ENCODE measurements at regions not wholly inside any gene's neighbourhood (a gene's known extent, or its start where the extent isn't known, plus 50 kb on each side); places are given as distances from the start of the nearest gene placed in this dataset.
A peak's percentile ranks its signal among the peaks of the same experiment; 100 is the strongest.

DNA sequence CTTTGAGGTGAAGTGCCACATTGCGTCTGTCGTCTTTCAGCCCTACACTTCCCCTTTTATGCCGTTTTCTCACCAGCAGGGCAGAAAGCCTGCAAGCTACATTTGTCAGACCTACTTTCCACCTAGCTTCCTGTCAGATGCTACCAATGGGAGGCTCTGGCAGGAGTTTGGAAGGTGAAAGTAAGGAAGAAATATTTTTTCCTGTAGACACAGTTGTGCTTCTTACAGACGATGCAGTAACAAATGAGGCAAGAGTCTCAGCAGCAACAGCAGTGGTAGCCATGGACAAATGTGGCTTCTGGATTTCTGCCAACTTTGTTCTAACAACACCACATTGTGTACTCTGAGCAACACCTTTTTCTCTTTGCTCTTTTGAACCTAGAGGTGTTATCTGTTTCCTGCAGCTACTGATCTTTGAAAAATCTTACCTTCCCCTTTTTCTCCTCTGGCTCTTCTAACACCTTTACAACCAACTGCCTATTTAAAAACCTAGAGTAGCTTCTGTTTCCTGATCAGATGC is 70.6 kb upstream of the STT3B start:
- H3K36me3 Mint-ChIP-seq = no peaks in the 10 kb centered on the region
- ChIA-PET CTCF (interaction anchor here (1.2 to 2.2 kb wide), 3 partner anchors 9 to 303 kb away, joined by 4 to 7 read pairs (median 5); no protein-coding TSS in a partner anchor), POLR2A (interaction anchor here (1.2 kb wide), 1 partner anchor 71 kb away, joined by 3 read pairs; the partner anchor contains the start of gene STT3B)
- H3K4me1 Mint-ChIP-seq (ENCODE audit: low read depth) = peaks cover 62% of the 10 kb centered on the region
- peak overlapping the region; percentile 16 for H3K27ac Mint-ChIP-seq
- peak; percentile 47 for DNase-seq
- H3K9me3 Mint-ChIP-seq = no peaks in the 10 kb centered on the region
- intact Hi-C loops (cut with micrococcal nuclease) = loop anchor here (2.0 to 5.0 kb wide), 5 partner anchors 45 to 295 kb away; partner anchors contain the start of gene STT3B
- peak overlapping the region; percentile 30 for H3K4me3 Mint-ChIP-seq
- H3K27me3 Mint-ChIP-seq = no peaks in the 10 kb centered on the region

DNA sequence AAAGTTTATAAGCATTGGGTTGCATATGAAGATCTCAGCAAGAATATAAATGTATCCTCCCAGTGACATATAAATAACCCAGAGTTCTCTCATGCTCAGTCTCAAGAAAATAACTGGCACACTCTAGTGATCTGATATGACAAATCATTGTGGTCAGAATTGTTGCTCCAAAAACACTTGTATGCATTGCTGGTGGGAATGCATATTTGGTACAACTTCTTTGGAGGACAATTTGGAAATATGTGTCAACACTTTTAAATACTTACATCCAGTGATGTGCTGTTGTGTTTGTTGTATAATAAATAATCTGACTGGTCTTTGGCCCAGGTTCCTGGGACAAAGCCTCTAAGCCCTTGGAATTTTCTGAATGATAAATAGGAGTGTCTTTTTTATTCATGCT is 66.7 kb upstream of the STT3B start:
- DNase-seq = no peak
- H3K4me1 Mint-ChIP-seq (ENCODE audit: low read depth) = peaks cover 66% of the 10 kb centered on the region
- ChIA-PET POLR2A (no interaction called here), CTCF (no interaction called here)
- H3K27me3 Mint-ChIP-seq = no peaks in the 10 kb centered on the region
- H3K4me3 Mint-ChIP-seq = no peak overlapping the region
- H3K36me3 Mint-ChIP-seq = peaks cover 2% of the 10 kb centered on the region
- H3K9me3 Mint-ChIP-seq = no peaks in the 10 kb centered on the region
- H3K27ac Mint-ChIP-seq = no peak overlapping the region
- intact Hi-C loops (cut with micrococcal nuclease) = no loop called here

DNA sequence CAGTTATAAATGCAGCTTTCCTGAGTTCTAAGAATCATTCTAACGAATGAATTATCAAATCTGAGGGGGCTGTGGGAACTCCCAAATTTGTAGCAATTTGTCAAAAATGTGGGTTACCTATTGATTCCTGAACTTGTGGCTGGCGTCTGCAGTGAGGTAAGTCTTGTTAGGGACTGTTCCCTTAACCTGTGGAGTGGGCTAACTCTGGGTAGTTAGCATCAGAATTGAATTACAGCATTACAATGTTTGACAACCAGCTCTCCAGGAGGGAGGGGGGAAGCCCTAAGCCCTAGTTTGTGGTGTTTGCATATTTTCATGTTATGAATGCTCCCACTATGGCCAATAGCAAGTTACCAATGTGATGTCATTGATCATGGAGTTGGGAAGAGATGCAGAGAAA is 65.9 kb upstream of the STT3B start:
- H3K9me3 Mint-ChIP-seq = no peaks in the 10 kb centered on the region
- H3K27me3 Mint-ChIP-seq = no peaks in the 10 kb centered on the region
- intact Hi-C loops (cut with micrococcal nuclease) = no loop called here
- ChIA-PET POLR2A (no interaction called here), CTCF (no interaction called here)
- peaks cover 58% of the 10 kb centered on the region for H3K4me1 Mint-ChIP-seq (ENCODE audit: low read depth)
- peaks cover 3% of the 10 kb centered on the region for H3K36me3 Mint-ChIP-seq
- no peak overlapping the region for H3K27ac Mint-ChIP-seq
- H3K4me3 Mint-ChIP-seq = no peak overlapping the region
- DNase-seq = no peak

DNA sequence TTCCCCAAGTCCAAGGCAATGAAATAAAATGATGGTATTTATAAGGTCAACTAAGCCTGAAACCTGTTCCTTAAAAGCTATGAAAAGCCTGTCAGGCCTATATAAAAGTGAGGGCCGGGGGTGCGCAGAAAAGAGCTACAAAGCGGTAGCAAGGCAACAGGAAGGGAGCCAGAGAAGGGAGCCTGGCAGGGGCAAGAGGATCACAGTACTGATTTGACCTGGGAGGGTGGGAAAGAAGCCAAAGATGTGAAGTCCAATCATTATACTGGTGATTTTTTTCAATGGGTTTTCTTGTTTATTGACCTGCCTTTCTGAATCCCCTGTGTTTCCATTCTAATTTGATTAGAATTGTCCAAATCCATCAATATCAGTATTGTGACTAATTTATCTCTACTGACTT is 64.3 kb upstream of the STT3B start:
- ChIA-PET CTCF (interaction anchor here (0.8 kb wide), 2 partner anchors 14 to 20 kb away, joined by 3 read pairs; no protein-coding TSS in a partner anchor), POLR2A (no interaction called here)
- Mint-ChIP-seq H3K36me3 (peaks cover 8% of the 10 kb centered on the region), H3K4me3 (no peak overlapping the region), H3K27me3 (no peaks in the 10 kb centered on the region), H3K4me1 (ENCODE audit: low read depth) (peaks cover 58% of the 10 kb centered on the region), H3K27ac (no peak overlapping the region), H3K9me3 (peaks cover 8% of the 10 kb centered on the region)
- intact Hi-C loops (cut with micrococcal nuclease) = no loop called here
- no peak for DNase-seq

DNA sequence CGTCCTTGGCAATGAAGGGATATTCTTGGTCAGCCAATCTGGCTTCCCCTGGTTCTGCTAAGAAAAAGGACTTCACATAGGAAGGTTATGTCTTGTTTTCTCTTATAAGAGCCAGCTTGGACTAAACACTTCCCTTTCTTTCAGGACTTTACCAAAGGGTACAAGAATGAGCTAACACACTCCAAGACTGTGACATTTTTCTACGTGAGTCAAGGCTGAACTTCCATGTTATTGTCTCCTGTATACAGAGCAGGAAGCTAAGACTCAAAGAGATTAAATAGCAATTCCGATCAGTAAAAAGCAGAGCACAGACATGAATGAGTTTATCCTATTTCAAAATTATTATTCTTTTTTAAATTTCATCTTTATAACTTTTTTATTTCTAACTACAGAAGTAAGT is 63.3 kb upstream of the STT3B start:
- intact Hi-C loops (cut with micrococcal nuclease) = no loop called here
- Mint-ChIP-seq H3K4me3 (no peak overlapping the region), H3K36me3 (peaks cover 12% of the 10 kb centered on the region), H3K9me3 (peaks cover 14% of the 10 kb centered on the region), H3K27ac (no peak overlapping the region), H3K4me1 (ENCODE audit: low read depth) (peaks cover 53% of the 10 kb centered on the region), H3K27me3 (no peaks in the 10 kb centered on the region)
- no peak for DNase-seq
- CTCF ChIA-PET = no interaction called here
- POLR2A ChIA-PET = no interaction called here

DNA sequence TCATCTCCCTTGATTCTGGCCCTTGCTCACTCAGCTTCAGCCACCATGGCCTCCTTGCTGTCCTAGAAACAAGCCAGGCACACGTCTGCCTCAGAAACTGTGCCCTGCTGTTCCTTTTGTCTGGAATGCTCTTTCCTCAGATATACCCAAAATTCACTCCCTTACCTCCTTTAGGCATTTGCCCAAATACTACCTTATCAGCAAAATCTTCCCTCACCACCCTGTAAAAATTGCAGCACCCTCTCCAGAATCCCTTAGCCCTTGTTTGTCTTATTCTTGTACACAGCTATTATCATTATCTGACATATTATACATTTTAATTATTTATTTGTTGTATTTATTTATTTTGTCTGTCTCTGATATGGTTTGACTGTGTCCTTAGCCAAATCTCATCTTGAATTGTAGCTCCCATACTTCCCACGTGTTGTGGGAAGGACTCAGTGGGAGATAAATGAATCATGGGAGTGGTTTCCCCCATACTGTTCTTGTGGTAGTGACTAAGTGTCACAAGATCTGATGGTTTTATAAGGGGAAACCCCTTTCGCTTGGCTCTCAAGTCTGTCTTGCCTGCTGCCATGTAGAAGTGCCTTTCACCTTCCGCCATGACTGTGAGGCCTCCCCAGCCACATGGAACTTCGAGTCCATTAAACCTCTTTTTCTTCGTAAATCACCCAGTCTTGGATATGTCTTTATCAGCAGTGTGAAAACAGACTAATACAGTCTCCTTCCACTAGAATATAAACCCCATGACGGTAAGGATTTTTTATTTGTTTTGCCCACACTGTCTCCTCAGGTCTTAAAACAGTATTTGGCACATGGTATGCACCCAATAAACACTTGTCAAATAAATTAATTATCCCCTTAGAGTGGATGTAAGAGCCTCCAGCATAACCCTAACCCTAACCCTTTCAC is 60.0 kb upstream of the STT3B start:
- DNase-seq = peak; percentile 61
- H3K4me1 Mint-ChIP-seq (ENCODE audit: low read depth) = peaks cover 25% of the 10 kb centered on the region
- H3K27me3 Mint-ChIP-seq = no peaks in the 10 kb centered on the region
- ChIA-PET POLR2A (interaction anchor here (0.7 kb wide), 1 partner anchor 260 kb away, joined by 3 read pairs; no protein-coding TSS in a partner anchor), CTCF (no interaction called here)
- peaks cover 14% of the 10 kb centered on the region for H3K9me3 Mint-ChIP-seq
- H3K4me3 Mint-ChIP-seq = no peak overlapping the region
- intact Hi-C loops (cut with micrococcal nuclease) = loop anchor here (5.0 kb wide), 1 partner anchor 260 kb away; no protein-coding TSS in a partner anchor
- peaks cover 12% of the 10 kb centered on the region for H3K36me3 Mint-ChIP-seq
- H3K27ac Mint-ChIP-seq = no peak overlapping the region

DNA sequence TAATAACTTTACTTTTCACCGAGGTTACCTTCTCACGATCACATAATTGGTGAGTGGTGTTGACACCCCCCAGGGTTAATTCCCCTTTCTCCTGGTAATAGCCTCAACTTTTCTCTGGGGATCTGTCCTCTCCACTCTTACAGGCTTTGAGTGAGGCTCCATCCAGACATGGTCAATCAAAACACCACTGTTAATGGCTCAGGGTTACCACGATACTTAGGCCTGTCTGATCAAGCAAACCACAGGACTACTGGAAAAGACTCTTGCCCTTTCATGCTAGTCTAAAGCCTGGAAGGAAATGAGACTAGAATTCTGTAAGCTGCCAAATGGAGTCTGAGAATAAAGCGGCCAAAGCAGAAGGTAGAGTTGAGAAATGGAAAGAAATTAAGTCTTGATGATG is 56.5 kb upstream of the STT3B start:
- no peak for DNase-seq
- H3K9me3 Mint-ChIP-seq = peaks cover 22% of the 10 kb centered on the region
- no peaks in the 10 kb centered on the region for H3K27me3 Mint-ChIP-seq
- H3K36me3 Mint-ChIP-seq = peaks cover 9% of the 10 kb centered on the region
- H3K27ac Mint-ChIP-seq = no peak overlapping the region
- intact Hi-C loops (cut with micrococcal nuclease) = no loop called here
- ChIA-PET POLR2A (no interaction called here), CTCF (no interaction called here)
- no peak overlapping the region for H3K4me3 Mint-ChIP-seq
- H3K4me1 Mint-ChIP-seq (ENCODE audit: low read depth) = peaks cover 20% of the 10 kb centered on the region

DNA sequence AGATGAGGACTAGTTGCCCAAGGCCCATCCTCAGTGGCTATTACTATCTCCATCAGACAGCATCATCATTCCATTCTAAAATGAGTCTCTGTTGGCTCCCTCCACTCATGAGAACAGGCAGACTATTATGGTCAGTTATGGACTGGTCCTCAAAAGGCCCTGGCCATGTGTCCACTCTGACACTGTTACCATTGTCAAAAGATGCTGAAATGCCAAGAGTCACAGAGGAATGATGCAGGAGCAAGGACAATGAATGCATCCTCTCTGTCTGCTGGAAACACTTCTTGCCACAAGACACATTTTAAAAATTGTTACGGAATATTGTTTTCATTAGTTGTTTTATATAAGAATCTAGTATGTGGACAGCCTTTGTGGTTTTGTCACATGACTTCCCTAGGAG is 53.3 kb upstream of the STT3B start:
- intact Hi-C loops (cut with micrococcal nuclease) = no loop called here
- H3K4me3 Mint-ChIP-seq = no peak overlapping the region
- H3K4me1 Mint-ChIP-seq (ENCODE audit: low read depth) = no peaks in the 10 kb centered on the region
- no peaks in the 10 kb centered on the region for H3K36me3 Mint-ChIP-seq
- H3K27ac Mint-ChIP-seq = no peak overlapping the region
- no peaks in the 10 kb centered on the region for H3K27me3 Mint-ChIP-seq
- DNase-seq = no peak
- H3K9me3 Mint-ChIP-seq = peaks cover 8% of the 10 kb centered on the region
- POLR2A ChIA-PET = no interaction called here
- CTCF ChIA-PET = no interaction called here

DNA sequence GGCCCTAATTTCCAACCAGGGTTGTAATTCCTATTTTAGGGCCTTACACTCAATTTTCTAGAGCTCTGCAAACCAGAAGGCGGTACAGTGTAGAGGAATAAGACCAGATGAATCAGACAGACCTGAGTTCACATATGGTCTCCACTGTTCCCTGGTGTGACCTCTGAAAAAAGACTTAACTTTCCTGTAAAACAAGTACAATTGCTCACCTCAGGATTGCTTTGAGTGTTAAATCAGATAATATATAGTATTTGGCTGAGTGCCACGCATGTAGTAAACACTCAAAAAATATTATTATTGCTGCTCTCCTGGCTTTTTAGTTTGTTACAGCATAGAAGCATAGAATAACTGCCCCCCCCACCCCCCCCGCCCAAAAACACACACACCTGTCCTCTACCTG is 51.0 kb upstream of the STT3B start:
- Mint-ChIP-seq H3K4me1 (ENCODE audit: low read depth) (no peaks in the 10 kb centered on the region), H3K9me3 (peaks cover 8% of the 10 kb centered on the region), H3K36me3 (no peaks in the 10 kb centered on the region), H3K27ac (no peak overlapping the region), H3K4me3 (no peak overlapping the region), H3K27me3 (no peaks in the 10 kb centered on the region)
- intact Hi-C loops (cut with micrococcal nuclease) = no loop called here
- POLR2A ChIA-PET = no interaction called here
- CTCF ChIA-PET = no interaction called here
- DNase-seq = no peak

DNA sequence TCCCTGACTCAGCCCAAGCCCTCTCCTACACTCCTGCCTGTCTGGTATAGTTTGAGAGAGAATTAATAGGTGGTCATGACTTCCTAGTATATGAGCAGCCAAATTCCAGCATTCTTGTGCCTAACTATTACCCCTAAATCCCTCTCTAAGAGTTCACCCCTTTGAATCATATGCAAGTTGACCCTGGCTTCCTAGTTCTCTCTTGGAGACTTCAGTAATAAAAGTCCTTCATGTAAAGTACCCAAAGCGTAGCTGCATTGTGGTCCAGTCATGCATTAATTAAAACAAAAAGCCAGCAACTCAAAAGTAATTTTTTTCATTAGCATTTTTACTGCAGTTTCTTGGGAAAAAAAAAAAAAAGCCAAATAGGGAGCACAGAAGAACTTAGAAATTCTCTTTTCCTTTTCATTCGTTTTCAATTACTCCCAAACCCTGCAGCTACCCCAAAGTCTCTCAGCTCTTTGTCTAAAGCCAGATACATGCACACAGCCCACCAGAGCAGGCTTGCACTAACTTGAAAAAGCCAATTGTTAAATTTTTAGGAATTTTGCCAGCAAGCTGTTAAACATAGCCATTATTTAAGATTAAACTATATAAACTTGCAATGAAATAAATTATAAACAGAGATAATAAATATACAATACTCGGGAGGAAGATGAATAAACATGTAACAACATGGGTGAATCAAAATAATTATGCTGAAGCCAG is 50.1 kb upstream of the STT3B start:
- no peak for DNase-seq
- H3K9me3 Mint-ChIP-seq = peaks cover 8% of the 10 kb centered on the region
- intact Hi-C loops (cut with micrococcal nuclease) = no loop called here
- POLR2A ChIA-PET = interaction anchor here (0.6 kb wide), 1 partner anchor 485 kb away, joined by 3 read pairs; no protein-coding TSS in a partner anchor
- H3K36me3 Mint-ChIP-seq = no peaks in the 10 kb centered on the region
- no peak overlapping the region for H3K4me3 Mint-ChIP-seq
- no peak overlapping the region for H3K27ac Mint-ChIP-seq
- CTCF ChIA-PET = no interaction called here
- H3K4me1 Mint-ChIP-seq (ENCODE audit: low read depth) = no peaks in the 10 kb centered on the region
- no peaks in the 10 kb centered on the region for H3K27me3 Mint-ChIP-seq
